ENCODE measurements at regions not wholly inside any gene's neighbourhood (a gene's known extent, or its start where the extent isn't known, plus 50 kb on each side); places are given as distances from the start of the nearest gene placed in this dataset.

DNA sequence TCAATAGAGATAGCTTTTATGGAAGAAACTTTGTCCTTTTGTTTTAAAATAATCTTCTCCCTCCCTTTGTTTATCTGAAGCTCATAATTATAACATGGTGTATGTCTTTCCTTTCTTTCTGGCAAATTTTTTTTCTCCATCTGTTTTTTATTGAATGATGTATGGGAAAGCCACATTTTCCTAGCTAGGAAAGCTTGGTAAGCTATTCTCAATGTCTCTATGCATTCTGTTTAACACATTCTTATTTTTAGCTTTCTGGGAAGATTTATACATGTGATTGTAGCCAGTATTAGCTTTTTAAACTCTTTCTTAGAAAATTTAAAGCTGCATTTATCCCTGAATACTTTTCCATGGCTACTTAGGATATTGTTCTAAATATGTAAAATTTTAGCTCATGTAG, 124.9 kb upstream of the CSNK1A1L start:
- Histone ChIP-seq H3K4me2 (no peak overlapping the region), H3K79me2 (no peaks in the 10 kb centered on the region), H3K27ac (no peak overlapping the region), H4K20me1 (ENCODE audit: insufficient read depth, poor library complexity, severe bottlenecking) (no peaks in the 10 kb centered on the region), H3K36me3 (replicated peaks; ENCODE audit: insufficient read depth, low read depth) (no peaks in the 10 kb centered on the region), H3K27me3 (no peaks in the 10 kb centered on the region), H3K9me3 (ENCODE audit: low read depth) (no peaks in the 10 kb centered on the region), H3K4me1 (ENCODE audit: insufficient read depth) (no peaks in the 10 kb centered on the region), H3K9me2 (replicated peaks; ENCODE audit: insufficient read depth) (no peaks in the 10 kb centered on the region), H2AFZ (no peak overlapping the region), H3K4me3 (no peak overlapping the region)
- TF ChIP-seq EZH2phosphoT487 (IDR thresholded peaks at IDR 0.05; ENCODE audit: low read depth, severe bottlenecking, unreplicated experiment), result no peak
- TF ChIP-seq, protein P1, sequence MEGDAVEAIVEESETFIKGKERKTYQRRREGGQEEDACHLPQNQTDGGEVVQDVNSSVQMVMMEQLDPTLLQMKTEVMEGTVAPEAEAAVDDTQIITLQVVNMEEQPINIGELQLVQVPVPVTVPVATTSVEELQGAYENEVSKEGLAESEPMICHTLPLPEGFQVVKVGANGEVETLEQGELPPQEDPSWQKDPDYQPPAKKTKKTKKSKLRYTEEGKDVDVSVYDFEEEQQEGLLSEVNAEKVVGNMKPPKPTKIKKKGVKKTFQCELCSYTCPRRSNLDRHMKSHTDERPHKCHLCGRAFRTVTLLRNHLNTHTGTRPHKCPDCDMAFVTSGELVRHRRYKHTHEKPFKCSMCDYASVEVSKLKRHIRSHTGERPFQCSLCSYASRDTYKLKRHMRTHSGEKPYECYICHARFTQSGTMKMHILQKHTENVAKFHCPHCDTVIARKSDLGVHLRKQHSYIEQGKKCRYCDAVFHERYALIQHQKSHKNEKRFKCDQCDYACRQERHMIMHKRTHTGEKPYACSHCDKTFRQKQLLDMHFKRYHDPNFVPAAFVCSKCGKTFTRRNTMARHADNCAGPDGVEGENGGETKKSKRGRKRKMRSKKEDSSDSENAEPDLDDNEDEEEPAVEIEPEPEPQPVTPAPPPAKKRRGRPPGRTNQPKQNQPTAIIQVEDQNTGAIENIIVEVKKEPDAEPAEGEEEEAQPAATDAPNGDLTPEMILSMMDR (IDR thresholded peaks at IDR 0.05; ENCODE audit: poor library complexity), result no peak
- no peak for TF ChIP-seq EZH2 (IDR thresholded peaks at IDR 0.05; ENCODE audit: borderline replicate concordance)
- no peak for DNase-seq (ENCODE audit: low spot score)

DNA sequence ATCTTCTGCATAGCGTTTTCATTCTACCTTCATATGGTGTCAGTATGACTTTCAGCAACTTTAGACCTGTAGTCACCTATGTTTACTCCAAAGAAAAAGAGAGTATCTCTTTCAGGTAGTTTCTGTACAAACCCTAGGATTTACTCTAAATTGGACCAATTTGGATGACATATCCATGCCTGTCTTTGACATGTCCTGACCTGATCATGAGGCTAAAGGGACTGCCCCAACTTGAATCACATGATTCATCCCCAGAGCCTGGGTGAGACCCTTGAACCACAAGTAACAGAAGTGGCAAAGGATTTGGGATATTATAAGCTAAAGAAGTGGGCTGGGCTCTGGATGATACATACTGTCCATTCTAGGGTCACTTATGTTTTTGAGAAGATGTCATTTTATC, 124.5 kb upstream of the CSNK1A1L start:
- Histone ChIP-seq H3K9me2 (replicated peaks; ENCODE audit: insufficient read depth) (no peaks in the 10 kb centered on the region), H3K27me3 (no peaks in the 10 kb centered on the region), H3K4me3 (no peak overlapping the region), H3K4me2 (no peak overlapping the region), H3K79me2 (no peaks in the 10 kb centered on the region), H3K9me3 (ENCODE audit: low read depth) (no peaks in the 10 kb centered on the region), H4K20me1 (ENCODE audit: insufficient read depth, poor library complexity, severe bottlenecking) (no peaks in the 10 kb centered on the region), H2AFZ (no peak overlapping the region), H3K36me3 (replicated peaks; ENCODE audit: insufficient read depth, low read depth) (no peaks in the 10 kb centered on the region), H3K27ac (no peak overlapping the region), H3K4me1 (ENCODE audit: insufficient read depth) (no peaks in the 10 kb centered on the region)
- DNase-seq (ENCODE audit: low spot score), result no peak
- 0% methylated on average over 1 of the region's 1 CpG for WGBS (ENCODE audit: low lambda C conversion rate, missing lambda C conversion rate)
- TF ChIP-seq, protein P1 (IDR thresholded peaks at IDR 0.05; ENCODE audit: poor library complexity), result no peak
- no peak for TF ChIP-seq EZH2 (IDR thresholded peaks at IDR 0.05; ENCODE audit: borderline replicate concordance)
- no peak for TF ChIP-seq EZH2phosphoT487 (IDR thresholded peaks at IDR 0.05; ENCODE audit: low read depth, severe bottlenecking, unreplicated experiment)

DNA sequence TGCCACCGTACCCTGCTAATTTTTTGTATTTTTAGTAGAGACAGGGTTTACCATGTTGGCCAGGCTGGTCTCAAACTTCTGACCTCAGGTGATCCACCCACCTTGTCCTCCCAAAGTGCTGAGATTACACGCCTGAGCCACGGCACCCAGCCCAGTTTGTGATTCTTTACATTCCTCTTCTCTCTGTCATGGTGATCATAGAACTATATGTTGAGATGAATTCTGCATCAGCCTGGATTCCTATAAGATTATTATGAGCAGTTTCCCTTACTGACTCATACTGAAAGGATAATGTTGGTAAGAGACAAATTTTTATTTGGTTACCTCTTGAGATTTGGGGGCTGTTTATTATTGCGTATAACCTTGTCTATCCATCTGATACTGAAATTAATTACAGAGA, 121.5 kb upstream of the CSNK1A1L start:
- Histone ChIP-seq H3K27ac (no peak overlapping the region), H2AFZ (no peak overlapping the region), H3K27me3 (no peaks in the 10 kb centered on the region), H3K4me1 (ENCODE audit: insufficient read depth) (no peaks in the 10 kb centered on the region), H3K36me3 (replicated peaks; ENCODE audit: insufficient read depth, low read depth) (no peaks in the 10 kb centered on the region), H3K9me3 (ENCODE audit: low read depth) (no peaks in the 10 kb centered on the region), H3K4me2 (no peak overlapping the region), H3K4me3 (no peak overlapping the region), H4K20me1 (ENCODE audit: insufficient read depth, poor library complexity, severe bottlenecking) (no peaks in the 10 kb centered on the region), H3K9me2 (replicated peaks; ENCODE audit: insufficient read depth) (no peaks in the 10 kb centered on the region), H3K79me2 (no peaks in the 10 kb centered on the region)
- TF ChIP-seq, protein P1 (IDR thresholded peaks at IDR 0.05; ENCODE audit: poor library complexity), result no peak
- TF ChIP-seq EZH2 (IDR thresholded peaks at IDR 0.05; ENCODE audit: borderline replicate concordance) (no peak), EZH2phosphoT487 (IDR thresholded peaks at IDR 0.05; ENCODE audit: low read depth, severe bottlenecking, unreplicated experiment) (no peak)
- 89% methylated on average over 4 of the region's 4 CpGs for WGBS (ENCODE audit: low lambda C conversion rate, missing lambda C conversion rate)
- DNase-seq (ENCODE audit: low spot score), result no peak

All from hepatocyte (in vitro differentiated cells).